ENCODE measurements at regions not wholly inside any gene's neighbourhood (a gene's known extent, or its start where the extent isn't known, plus 50 kb on each side); places are given as distances from the start of the nearest gene placed in this dataset.

- Mint-ChIP-seq H3K27me3 (ENCODE audit: unreplicated experiment) (no peaks in the 10 kb centered on the region), H3K4me1 (ENCODE audit: low read depth, unreplicated experiment) (no peaks in the 10 kb centered on the region), H3K36me3 (ENCODE audit: insufficient read depth, unreplicated experiment) (no peaks in the 10 kb centered on the region), H3K4me3 (ENCODE audit: low read depth, unreplicated experiment) (no peak overlapping the region), H3K27ac (ENCODE audit: unreplicated experiment) (no peak overlapping the region), H3K9me3 (ENCODE audit: low read depth, unreplicated experiment) (peaks cover 8% of the 10 kb centered on the region)
- no TSS peak for BruUV-seq (replicated peaks)
- intact Hi-C loops (cut with micrococcal nuclease; ENCODE audit: unreplicated experiment), result no loop called here
- CTCF ChIA-PET, result no interaction called here
- DNase-seq, result no peak
- no peak for TF ChIP-seq CTCF (IDR thresholded peaks at IDR 0.05; ENCODE audit: unreplicated experiment)
These were observed 249.1 kb downstream of the MAP2K4 start for GRCh38 chr17:12269751-12270150.

GRCh38 chr17:12277827-12278226 is 257.1 kb downstream of the MAP2K4 start:
- H3K4me3 Mint-ChIP-seq (ENCODE audit: low read depth, unreplicated experiment), result no peak overlapping the region
- no peaks in the 10 kb centered on the region for H3K36me3 Mint-ChIP-seq (ENCODE audit: insufficient read depth, unreplicated experiment)
- no peaks in the 10 kb centered on the region for H3K27me3 Mint-ChIP-seq (ENCODE audit: unreplicated experiment)
- DNase-seq, result no peak
- CTCF ChIA-PET, result no interaction called here
- H3K9me3 Mint-ChIP-seq (ENCODE audit: low read depth, unreplicated experiment), result peaks cover 9% of the 10 kb centered on the region
- intact Hi-C loops (cut with micrococcal nuclease; ENCODE audit: unreplicated experiment), result no loop called here
- no TSS peak for BruUV-seq (replicated peaks)
- H3K27ac Mint-ChIP-seq (ENCODE audit: unreplicated experiment), result no peak overlapping the region
- H3K4me1 Mint-ChIP-seq (ENCODE audit: low read depth, unreplicated experiment), result no peaks in the 10 kb centered on the region
- TF ChIP-seq CTCF (IDR thresholded peaks at IDR 0.05; ENCODE audit: unreplicated experiment), result no peak

- Mint-ChIP-seq H3K4me1 (ENCODE audit: low read depth, unreplicated experiment) (no peaks in the 10 kb centered on the region), H3K36me3 (ENCODE audit: insufficient read depth, unreplicated experiment) (no peaks in the 10 kb centered on the region), H3K27ac (ENCODE audit: unreplicated experiment) (no peak overlapping the region), H3K27me3 (ENCODE audit: unreplicated experiment) (no peaks in the 10 kb centered on the region), H3K4me3 (ENCODE audit: low read depth, unreplicated experiment) (no peak overlapping the region), H3K9me3 (ENCODE audit: low read depth, unreplicated experiment) (peaks cover 17% of the 10 kb centered on the region)
- no TSS peak for BruUV-seq (replicated peaks)
- no peak for TF ChIP-seq CTCF (IDR thresholded peaks at IDR 0.05; ENCODE audit: unreplicated experiment)
- intact Hi-C loops (cut with micrococcal nuclease; ENCODE audit: unreplicated experiment), result no loop called here
- DNase-seq, result no peak
- CTCF ChIA-PET, result no interaction called here
These were observed 261.4 kb downstream of the MAP2K4 start for GRCh38 chr17:12282056-12282455.

GRCh38 chr17:12287953-12288352 is 267.3 kb downstream of the MAP2K4 start:
- Mint-ChIP-seq H3K4me1 (ENCODE audit: low read depth, unreplicated experiment) (no peaks in the 10 kb centered on the region), H3K27me3 (ENCODE audit: unreplicated experiment) (no peaks in the 10 kb centered on the region), H3K36me3 (ENCODE audit: insufficient read depth, unreplicated experiment) (no peaks in the 10 kb centered on the region), H3K9me3 (ENCODE audit: low read depth, unreplicated experiment) (peaks cover 11% of the 10 kb centered on the region), H3K27ac (ENCODE audit: unreplicated experiment) (no peak overlapping the region), H3K4me3 (ENCODE audit: low read depth, unreplicated experiment) (no peak overlapping the region)
- no peak for TF ChIP-seq CTCF (IDR thresholded peaks at IDR 0.05; ENCODE audit: unreplicated experiment)
- CTCF ChIA-PET, result no interaction called here
- DNase-seq, result no peak
- BruUV-seq (replicated peaks), result no TSS peak
- intact Hi-C loops (cut with micrococcal nuclease; ENCODE audit: unreplicated experiment), result no loop called here

- CTCF ChIA-PET, result no interaction called here
- H3K4me1 Mint-ChIP-seq (ENCODE audit: low read depth, unreplicated experiment), result no peaks in the 10 kb centered on the region
- peaks cover 9% of the 10 kb centered on the region for H3K9me3 Mint-ChIP-seq (ENCODE audit: low read depth, unreplicated experiment)
- no peak for TF ChIP-seq CTCF (IDR thresholded peaks at IDR 0.05; ENCODE audit: unreplicated experiment)
- no peaks in the 10 kb centered on the region for H3K36me3 Mint-ChIP-seq (ENCODE audit: insufficient read depth, unreplicated experiment)
- no TSS peak for BruUV-seq (replicated peaks)
- no peak overlapping the region for H3K27ac Mint-ChIP-seq (ENCODE audit: unreplicated experiment)
- no peaks in the 10 kb centered on the region for H3K27me3 Mint-ChIP-seq (ENCODE audit: unreplicated experiment)
- H3K4me3 Mint-ChIP-seq (ENCODE audit: low read depth, unreplicated experiment), result no peak overlapping the region
- intact Hi-C loops (cut with micrococcal nuclease; ENCODE audit: unreplicated experiment), result no loop called here
- DNase-seq, result no peak
These were observed 269.5 kb downstream of the MAP2K4 start for GRCh38 chr17:12290207-12290606.
